ENCODE measurements at regions not wholly inside any gene's neighbourhood (a gene's known extent, or its start where the extent isn't known, plus 50 kb on each side); places are given as distances from the start of the nearest gene placed in this dataset.

DNA sequence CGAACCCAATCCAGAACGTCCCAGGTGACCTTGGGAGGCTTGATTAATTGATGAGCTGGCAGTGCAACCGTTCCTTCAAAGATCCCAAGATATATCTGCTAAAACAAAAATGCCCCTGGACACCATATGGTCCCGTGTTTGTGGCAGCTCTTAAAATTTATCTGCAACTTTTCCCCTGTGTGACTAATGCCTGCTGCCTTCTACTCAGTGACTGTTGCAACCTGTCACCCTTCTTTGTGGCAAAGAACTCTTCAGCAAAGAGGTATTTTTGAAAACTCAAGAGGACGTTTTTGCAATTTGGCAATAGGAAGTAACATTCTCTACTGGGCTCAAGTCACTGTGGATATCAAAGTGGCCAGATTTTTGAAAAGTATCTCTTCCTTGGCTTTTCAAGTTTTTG is 75.8 kb upstream of the SOD3 start:
- no peak for DNase-seq (ENCODE audit: low read depth)

- no peak for DNase-seq (ENCODE audit: low read depth)
These were observed 74.9 kb upstream of the SOD3 start for GRCh38 chr4:24720436-24720835.

DNA sequence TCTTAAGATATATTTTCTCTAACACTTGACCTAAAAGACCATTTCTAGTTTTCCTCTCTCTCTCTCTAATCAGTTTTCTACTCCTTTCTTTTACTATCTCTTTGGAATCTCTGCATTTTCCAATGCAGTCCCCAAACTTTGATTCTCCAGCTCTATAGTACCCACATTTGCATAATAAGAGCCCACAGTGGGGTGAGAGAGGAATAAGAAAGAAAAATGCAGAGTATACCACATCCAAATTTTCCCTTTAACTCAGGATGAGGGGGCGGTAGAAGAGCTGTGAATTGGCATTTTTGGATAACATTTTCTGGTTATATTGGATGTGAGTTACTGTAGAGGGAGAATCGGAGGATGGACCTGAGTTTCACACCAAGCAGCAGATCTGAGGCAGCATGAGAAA is 74.4 kb upstream of the SOD3 start:
- DNase-seq (ENCODE audit: low read depth), result no peak

GRCh38 chr4:24722026-24722568 is 73.3 kb upstream of the SOD3 start:
- no peak for DNase-seq (ENCODE audit: low read depth)

- no peak for DNase-seq (ENCODE audit: low read depth)
These were observed 67.8 kb upstream of the SOD3 start for GRCh38 chr4:24727390-24728224.

DNA sequence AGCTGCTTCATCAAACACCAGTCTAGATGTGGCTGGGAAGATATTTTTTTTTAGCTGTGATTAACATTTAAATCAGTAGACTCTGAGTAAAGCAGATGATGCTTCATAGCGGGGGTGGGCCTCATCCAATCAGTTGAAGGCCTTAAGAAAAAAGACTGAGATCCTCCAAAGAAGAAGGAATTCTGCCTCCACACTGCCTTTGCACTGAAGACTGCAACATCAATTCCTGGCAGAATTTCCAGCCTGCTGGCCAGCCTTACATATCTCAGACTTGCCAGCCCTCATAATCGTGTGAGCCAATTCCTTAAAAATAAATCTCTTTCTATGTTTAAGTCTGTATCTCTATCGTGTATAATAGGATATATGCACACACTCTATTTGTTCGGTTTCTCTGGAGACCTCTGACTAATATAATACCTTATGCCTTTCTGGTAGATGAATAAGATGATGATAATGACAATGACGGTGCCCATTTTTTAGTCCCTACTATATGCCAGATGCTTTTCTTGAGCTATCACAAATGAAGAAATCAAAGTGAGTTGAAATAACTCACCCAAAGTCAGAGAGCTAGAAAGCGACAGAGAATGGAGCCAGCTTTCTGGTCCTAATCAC is 66.1 kb upstream of the SOD3 start:
- no peak for DNase-seq (ENCODE audit: low read depth)

DNA sequence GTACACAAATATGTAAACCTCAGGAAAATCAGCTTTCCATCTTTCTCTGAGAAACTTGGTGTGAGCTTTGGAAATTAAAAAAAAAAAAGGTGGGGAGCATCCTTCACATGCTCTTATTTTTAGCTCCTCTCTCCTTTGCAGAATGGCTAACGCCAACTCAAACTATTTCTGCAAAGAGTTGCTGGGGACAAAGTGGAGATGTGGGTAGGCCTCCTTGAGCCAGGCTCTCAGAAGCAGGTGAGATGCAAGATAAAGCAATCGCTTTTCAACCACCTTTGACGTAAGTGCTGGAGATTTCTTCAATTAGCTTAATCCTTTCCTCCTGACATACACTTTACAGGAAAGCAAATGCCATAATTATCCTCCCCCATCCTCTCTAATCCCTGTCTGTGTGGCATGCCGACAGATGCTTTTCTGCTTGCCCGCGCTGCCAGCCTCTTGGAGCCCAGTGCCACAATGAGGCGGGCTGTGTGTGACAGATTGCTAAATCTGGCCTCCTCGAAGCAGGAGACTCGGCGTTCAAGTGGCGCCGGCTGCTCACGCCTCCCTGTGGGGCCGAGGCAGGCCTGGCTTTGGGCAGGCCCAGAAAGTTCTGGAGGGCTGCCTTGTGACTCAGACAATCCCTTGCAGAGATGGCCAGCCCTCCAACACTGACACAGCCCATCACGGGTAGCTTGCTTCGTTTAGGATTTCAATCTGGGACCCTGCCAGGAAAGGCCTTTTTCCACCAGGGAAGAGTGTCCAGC is 64.9 kb upstream of the SOD3 start:
- peak; percentile 87 for DNase-seq (ENCODE audit: low read depth)

- DNase-seq (ENCODE audit: low read depth), result no peak
These were observed 63.9 kb upstream of the SOD3 start for GRCh38 chr4:24731448-24731847.

DNA sequence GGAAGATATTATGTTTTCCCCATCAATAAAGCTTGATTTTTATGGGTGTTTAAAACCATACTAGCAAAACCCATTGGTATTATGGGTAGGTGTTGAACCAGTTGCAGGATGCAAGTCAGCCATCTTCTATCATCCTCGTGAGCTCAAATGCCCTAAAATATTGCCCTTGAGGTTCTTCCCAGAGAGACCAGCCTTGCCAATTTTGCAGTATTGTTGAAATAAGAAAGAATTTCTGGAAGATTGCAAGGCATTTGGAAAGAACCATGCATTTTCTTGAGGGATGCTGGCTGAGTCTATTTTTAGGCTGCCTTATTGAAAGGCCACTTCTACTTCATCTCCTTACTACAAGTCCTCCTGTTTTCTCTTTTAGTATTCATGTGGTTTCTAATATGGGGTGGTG is 60.9 kb upstream of the SOD3 start:
- peak; percentile 48 for DNase-seq (ENCODE audit: low read depth)

DNA sequence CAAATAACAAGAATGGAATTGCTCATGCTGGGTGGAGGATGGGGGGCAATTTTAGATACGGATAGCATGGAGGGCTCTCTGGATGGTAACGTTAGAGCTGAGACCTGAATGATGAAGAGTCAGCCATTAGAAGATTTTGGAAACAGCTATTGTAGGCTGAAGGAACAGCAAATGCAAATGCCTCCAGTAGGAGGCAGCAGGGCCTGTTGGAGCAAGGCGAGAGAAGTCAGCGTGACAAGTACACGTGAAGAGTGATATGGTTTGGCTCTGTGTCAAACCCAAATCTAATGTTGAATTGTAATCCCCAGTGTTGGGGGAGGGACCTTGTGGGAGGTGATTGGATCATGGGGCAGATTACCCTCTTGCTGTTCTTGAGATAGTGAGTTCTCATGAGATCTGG is 59.3 kb upstream of the SOD3 start:
- DNase-seq (ENCODE audit: low read depth), result no peak

DNA sequence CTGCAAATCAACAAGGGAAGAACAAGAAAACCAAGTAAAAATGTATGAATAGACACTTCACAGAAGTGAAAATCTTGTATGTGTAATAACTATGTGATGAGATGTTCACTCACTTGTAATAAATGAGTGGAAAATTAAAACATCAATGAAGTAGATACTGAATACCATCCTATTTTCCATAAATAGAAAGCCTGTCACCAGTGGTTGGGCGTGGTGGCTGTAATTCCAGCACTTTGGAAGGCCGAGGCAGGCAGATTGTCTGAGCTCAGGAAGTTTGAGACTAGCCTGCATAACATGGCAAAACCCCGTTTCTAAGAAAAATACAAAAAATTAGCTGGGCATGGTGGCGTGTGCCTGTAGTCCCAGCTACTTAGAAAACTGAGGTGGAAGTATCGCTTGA is 53.5 kb upstream of the SOD3 start:
- no peak for DNase-seq (ENCODE audit: low read depth)

GRCh38 chr4:24742335-24742734 is 53.0 kb upstream of the SOD3 start:
- DNase-seq (ENCODE audit: low read depth), result no peak

DNA sequence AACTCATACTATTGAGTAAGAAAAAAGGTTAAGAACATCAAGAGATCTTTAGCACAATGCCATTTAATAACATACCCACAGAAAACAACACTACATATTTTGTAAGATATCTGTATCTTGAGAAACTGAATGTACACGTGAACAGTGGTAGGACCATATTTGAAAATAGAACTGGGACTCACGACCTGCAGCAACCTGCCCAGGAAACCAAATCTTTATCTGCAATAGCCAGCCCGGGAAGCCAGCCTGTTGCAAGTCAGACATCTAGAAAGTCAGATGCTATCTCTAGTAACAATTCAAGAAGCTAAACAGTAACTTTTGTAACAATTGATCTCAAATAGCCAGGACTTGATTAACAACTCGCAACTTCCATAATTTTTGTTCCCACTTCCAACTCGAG is 52.6 kb upstream of the SOD3 start:
- DNase-seq (ENCODE audit: low read depth), result no peak

GRCh38 chr4:24743206-24743605 is 52.2 kb upstream of the SOD3 start:
- no peak for DNase-seq (ENCODE audit: low read depth)

DNA sequence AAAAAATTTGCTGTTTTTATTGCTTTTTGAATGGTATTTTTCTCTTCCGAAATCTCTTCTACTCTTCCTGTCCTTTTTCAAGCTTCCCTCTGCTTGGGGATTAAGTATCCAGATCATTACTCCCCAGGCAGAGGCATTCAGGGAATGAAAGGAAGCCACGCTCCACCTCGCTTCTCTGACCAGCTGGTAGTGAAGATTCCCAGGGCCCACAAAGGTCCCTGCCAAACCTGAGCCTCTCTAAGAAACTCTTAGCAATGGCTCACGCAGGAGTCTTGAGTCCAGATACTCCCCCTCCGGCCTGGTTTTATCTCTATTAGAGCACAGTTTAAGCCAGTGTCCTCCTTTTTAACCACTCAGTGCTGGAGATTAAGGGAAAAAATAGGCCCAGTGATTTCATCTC is 51.4 kb upstream of the SOD3 start:
- no peak for DNase-seq (ENCODE audit: low read depth)

GRCh38 chr4:24745172-24745895 is 50.0 kb upstream of the SOD3 start:
- DNase-seq (ENCODE audit: low read depth), result no peak
